ENCODE measurements at regions not wholly inside any gene's neighbourhood (a gene's known extent, or its start where the extent isn't known, plus 50 kb on each side); places are given as distances from the start of the nearest gene placed in this dataset.

- Histone ChIP-seq H3K36me3 (ENCODE audit: insufficient read depth, insufficient read length, low read length) (no peaks in the 10 kb centered on the region), H3K4me1 (ENCODE audit: insufficient read depth, insufficient read length) (no peaks in the 10 kb centered on the region), H3K4me3 (ENCODE audit: insufficient read length, low read depth) (no peak overlapping the region), H3K9me3 (ENCODE audit: insufficient read depth, low read length) (no peaks in the 10 kb centered on the region), H3K9ac (ENCODE audit: insufficient read length, low read depth) (no peak overlapping the region), H3K27me3 (ENCODE audit: insufficient read depth, insufficient read length) (no peaks in the 10 kb centered on the region)
- DNase-seq (ENCODE audit: low read depth, low spot score) = no peak
- TF ChIP-seq SUZ12 (IDR thresholded peaks at IDR 0.05; ENCODE audit: extremely low read depth, insufficient read depth, insufficient read length) = no peak
- no peak for TF ChIP-seq YY1 (IDR thresholded peaks at IDR 0.05; ENCODE audit: insufficient read depth, insufficient read length)
- no peak for TF ChIP-seq ZNF274 (IDR thresholded peaks at IDR 0.05; ENCODE audit: low read depth, low read length)
Measured at GRCh38 chr15:86021281-86022264, 58.1 kb upstream of the AGBL1 start.

- no peak overlapping the region for H3K9ac ChIP-seq (ENCODE audit: insufficient read length, low read depth)
- no peaks in the 10 kb centered on the region for H3K4me1 ChIP-seq (ENCODE audit: insufficient read depth, insufficient read length)
- no peaks in the 10 kb centered on the region for H3K9me3 ChIP-seq (ENCODE audit: insufficient read depth, low read length)
- no peaks in the 10 kb centered on the region for H3K36me3 ChIP-seq (ENCODE audit: insufficient read depth, insufficient read length, low read length)
- H3K4me3 ChIP-seq (ENCODE audit: insufficient read length, low read depth) = no peak overlapping the region
- TF ChIP-seq YY1 (IDR thresholded peaks at IDR 0.05; ENCODE audit: insufficient read depth, insufficient read length) (no peak), ZNF274 (IDR thresholded peaks at IDR 0.05; ENCODE audit: low read depth, low read length) (no peak), SUZ12 (IDR thresholded peaks at IDR 0.05; ENCODE audit: extremely low read depth, insufficient read depth, insufficient read length) (no peak)
- DNase-seq (ENCODE audit: low read depth, low spot score) = no peak
- H3K27me3 ChIP-seq (ENCODE audit: insufficient read depth, insufficient read length) = no peaks in the 10 kb centered on the region
Measured at GRCh38 chr15:86028961-86029360, 50.7 kb upstream of the AGBL1 start.
